HepG2 (cell line): ENCODE measurements at regions not wholly inside any gene's neighbourhood (a gene's known extent, or its start where the extent isn't known, plus 50 kb on each side); places are given as distances from the start of the nearest gene placed in this dataset.

Experiments used
- ATAC-seq: fragments of 200-7000 bp; cut with Tn5 transposase; 3 replicates; pipeline ENCODE4 v1.9.1; 2020; ENCODE audit warnings: mild to moderate bottlenecking, moderate library complexity
- BruUV-seq: library from RNA; stranded (reverse); fragments of 400-500 nt; replicated peaks from 2 replicates; lab custom pipeline; 2021; lab: Mats Ljungman, UMichigan
- CTCF ChIA-PET: fragments of 300-600 bp; formaldehyde crosslinking; extraction: SDS; loops from one replicate; lab custom pipeline; 2021; ENCODE audit warnings: low total read pairs, inconsistent platforms, low intra/inter-chr PET ratio; lab: Yijun Ruan, JAX
- POLR2A ChIA-PET: fragments of 350-600 bp; sonication (Branson Sonifier 250); formaldehyde crosslinking; loops from one replicate; lab custom pipeline; 2020; ENCODE audit warnings: antibody characterized with exemption, inconsistent platforms; lab: Yijun Ruan, JAX
- DNase-seq: peaks from one replicate; pipeline ENCODE4 v3.0.0-alpha.2; 2015; ENCODE audit warnings: low spot score
- FAIRE-seq: peaks from 3 replicates; lab custom pipeline; 2011; peaks lifted over from hg19 to GRCh38; lab: Jason Lieb, UNC
- H2AFZ ChIP-seq: one replicate; pipeline ENCODE4 v1.6.1; 2011; ENCODE audit warnings: low read length, inconsistent platforms
- H3K27ac ChIP-seq: fragments of 300-600 bp; 3 replicates; pipeline ENCODE4 v1.8.0; 2011; ENCODE audit warnings: mixed run types, mild to moderate bottlenecking, mixed read lengths, low read length, inconsistent platforms; ENCODE audit not compliant: insufficient read depth; ENCODE audit errors: extremely low read length
- H3K27me3 ChIP-seq, 2 experiments: fragments of 200-600 bp in 1 of 2; 2 replicates in 1 of 2; 3 replicates in 1 of 2; pipeline versions ENCODE4 v1.6.0 to v1.8.0; 2011; ENCODE audit warnings: low read length in 2 of 2, mild to moderate bottlenecking in 2 of 2, moderate library complexity in 2 of 2, inconsistent platforms in 1 of 2; ENCODE audit not compliant: insufficient read depth in 2 of 2, control insufficient read depth in 1 of 2
- H3K36me3 ChIP-seq, 2 experiments: fragments of 200-600 bp in 1 of 2; replicated peaks in 1 of 2; 2 replicates in 1 of 2; 3 replicates in 1 of 2; pipeline versions ENCODE4 v1.5.1 to v1.8.0; 2011; ENCODE audit warnings: low read length in 2 of 2, inconsistent platforms in 1 of 2; ENCODE audit not compliant: insufficient read depth in 2 of 2, control insufficient read depth in 1 of 2
- H3K4me1 ChIP-seq: 2 replicates; pipeline ENCODE4 v1.5.1; 2012; ENCODE audit warnings: low read length, inconsistent platforms; ENCODE audit not compliant: insufficient read depth
- H3K4me2 ChIP-seq: 2 replicates; pipeline ENCODE4 v1.6.0; 2011; ENCODE audit warnings: low read depth, low read length, inconsistent platforms
- H3K4me3 ChIP-seq, 3 experiments: fragments of 200-600 bp in 1 of 3; sonication (generic), shearing (Covaris generic) in 1 of 3; replicated peaks in 1 of 3; 2 replicates each; pipeline ENCODE4 v1.5.1; 2011 to 2016; ENCODE audit warnings: low read length in 3 of 3, inconsistent platforms in 2 of 3, low read depth in 2 of 3, mild to moderate bottlenecking in 2 of 3, control low read depth in 1 of 3, mixed read lengths in 1 of 3; ENCODE audit not compliant: insufficient read depth in 1 of 3
- H3K79me2 ChIP-seq: one replicate; pipeline ENCODE4 v1.6.1; 2011; ENCODE audit warnings: low read length, inconsistent platforms; ENCODE audit not compliant: insufficient read depth
- H3K9ac ChIP-seq: 2 replicates; pipeline ENCODE4 v1.6.0; 2011; ENCODE audit warnings: mild to moderate bottlenecking, low read depth, low read length, inconsistent platforms; ENCODE audit not compliant: insufficient read depth
- H3K9me3 ChIP-seq: 2 replicates; pipeline ENCODE4 v1.5.1; 2012; ENCODE audit warnings: mild to moderate bottlenecking, low read length
- H4K20me1 ChIP-seq: 2 replicates; pipeline ENCODE4 v1.6.0; 2011; ENCODE audit warnings: inconsistent platforms, mild to moderate bottlenecking, low read length, moderate library complexity; ENCODE audit not compliant: insufficient read depth
- CERS6 ChIP-seq: sonication (generic); formaldehyde crosslinking; IDR thresholded peaks from 2 replicates; pipeline ENCODE4 v1.5.0; 2020; ENCODE audit warnings: missing genetic modification reagents
- PITX1 ChIP-seq: sonication (generic); formaldehyde crosslinking; IDR thresholded peaks from 2 replicates; pipeline ENCODE4 v1.5.1; 2020; ENCODE audit warnings: mild to moderate bottlenecking, missing genetic modification reagents
- ZC3H13 ChIP-seq: sonication (generic); formaldehyde crosslinking; IDR thresholded peaks from 2 replicates; pipeline ENCODE4 v1.8.1; 2023; ENCODE audit warnings: mild to moderate bottlenecking, missing genetic modification reagents, moderate library complexity
- ZNF142 ChIP-seq: sonication (generic); formaldehyde crosslinking; IDR thresholded peaks from 2 replicates; pipeline ENCODE4 v1.4.0; 2020; ENCODE audit warnings: missing genetic modification reagents
- ZNF275 ChIP-seq: sonication (generic); formaldehyde crosslinking; IDR thresholded peaks from 2 replicates; pipeline ENCODE4 v1.8.0; 2022; ENCODE audit warnings: missing genetic modification reagents, mild to moderate bottlenecking, inconsistent platforms, borderline replicate concordance
- ZNF552 ChIP-seq: sonication (generic); formaldehyde crosslinking; IDR thresholded peaks from 2 replicates; pipeline ENCODE4 v1.9.0; 2022; ENCODE audit warnings: missing genetic modification reagents, mild to moderate bottlenecking, borderline replicate concordance
- ZNF687 ChIP-seq: sonication (generic); formaldehyde crosslinking; IDR thresholded peaks from 2 replicates; pipeline ENCODE4 v1.5.1; 2020; ENCODE audit warnings: mild to moderate bottlenecking, missing genetic modification reagents, moderate library complexity
- ZNF790 ChIP-seq: sonication (generic); formaldehyde crosslinking; IDR thresholded peaks from 2 replicates; pipeline ENCODE4 v1.8.0; 2022; ENCODE audit warnings: missing genetic modification reagents, mild to moderate bottlenecking, borderline replicate concordance
- WGBS: methylation state at CpG from one replicate; pipeline ENCODE4 v1.1.6; 2017; ENCODE audit warnings: low lambda C conversion rate; 5-methylcytosine and 5-hydroxymethylcytosine counted together
- in situ Hi-C: cut with HindIII; loops from 2 replicates; pipeline ENCODE4 v1.10.0; 2017; ENCODE audit warnings: low pct_unique_long_range_greater_than_20kb; ENCODE audit not compliant: extremely low pct_ligation_motif_present
- intact Hi-C: fragments of 100-400 bp; cut with micrococcal nuclease; formaldehyde crosslinking; loops from one replicate; pipeline ENCODE4 v1.10.0; 2022; ENCODE audit not compliant: unreplicated experiment

GRCh38 chr5:57770039-57770438, 287.4 kb upstream of the ACTBL2 start (continued):
- TF ChIP-seq ZNF790: no peak
- TF ChIP-seq, all 625 proteins: peak for 0

- no peaks in the 10 kb centered on the region for H3K9me3 ChIP-seq
- POLR2A ChIA-PET: no interaction called here
- in situ Hi-C loops (no loop called here), intact Hi-C loops (no loop called here)
- no peaks in the 10 kb centered on the region for H3K79me2 ChIP-seq
- no peaks in the 10 kb centered on the region for H4K20me1 ChIP-seq
- no peak overlapping the region for H3K4me2 ChIP-seq
- H2AFZ ChIP-seq: no peak overlapping the region
- no peaks in the 10 kb centered on the region for H3K36me3 ChIP-seq
- CTCF ChIA-PET: no interaction called here
- H3K4me1 ChIP-seq: no peaks in the 10 kb centered on the region
- 5% methylated on average over 4 of the region's 4 CpGs for WGBS
- no peak overlapping the region for H3K4me3 ChIP-seq
- BruUV-seq: no TSS peak
- H3K27ac ChIP-seq: no peak overlapping the region
- no peak overlapping the region for H3K9ac ChIP-seq
- FAIRE-seq (no peak), DNase-seq (no peak), ATAC-seq (no peak)
- H3K27me3 ChIP-seq: peaks cover 0 to 3% of the 10 kb centered on the region in 2 experiments; a peak in 1 of 5 replicates
- no peak for TF ChIP-seq ZNF142 (CRISPR knock-in tag)
- no peak for TF ChIP-seq ZNF687 (CRISPR knock-in tag)
- TF ChIP-seq CERS6 (CRISPR knock-in tag): no peak
- no peak for TF ChIP-seq PITX1
- no peak for TF ChIP-seq ZC3H13 (CRISPR knock-in tag)
- no peak for TF ChIP-seq ZNF275 (CRISPR knock-in tag)
- no peak for TF ChIP-seq ZNF552 (CRISPR knock-in tag)
These were observed 286.1 kb upstream of the ACTBL2 start for GRCh38 chr5:57768745-57769144.
